HK-2 (cell line): ENCODE measurements at regions not wholly inside any gene's neighbourhood (a gene's known extent, or its start where the extent isn't known, plus 50 kb on each side); places are given as distances from the start of the nearest gene placed in this dataset.
"Not testable (repeated sequence)": the region's sequence is repeated elsewhere in the genome, so short reads cannot be mapped to it uniquely, and the experiment has no call there.

Experiments
- DNase-seq: peaks from one replicate; pipeline ENCODE4 v3.0.0-alpha.2; 2018; ENCODE audit not compliant: unreplicated experiment

DNA sequence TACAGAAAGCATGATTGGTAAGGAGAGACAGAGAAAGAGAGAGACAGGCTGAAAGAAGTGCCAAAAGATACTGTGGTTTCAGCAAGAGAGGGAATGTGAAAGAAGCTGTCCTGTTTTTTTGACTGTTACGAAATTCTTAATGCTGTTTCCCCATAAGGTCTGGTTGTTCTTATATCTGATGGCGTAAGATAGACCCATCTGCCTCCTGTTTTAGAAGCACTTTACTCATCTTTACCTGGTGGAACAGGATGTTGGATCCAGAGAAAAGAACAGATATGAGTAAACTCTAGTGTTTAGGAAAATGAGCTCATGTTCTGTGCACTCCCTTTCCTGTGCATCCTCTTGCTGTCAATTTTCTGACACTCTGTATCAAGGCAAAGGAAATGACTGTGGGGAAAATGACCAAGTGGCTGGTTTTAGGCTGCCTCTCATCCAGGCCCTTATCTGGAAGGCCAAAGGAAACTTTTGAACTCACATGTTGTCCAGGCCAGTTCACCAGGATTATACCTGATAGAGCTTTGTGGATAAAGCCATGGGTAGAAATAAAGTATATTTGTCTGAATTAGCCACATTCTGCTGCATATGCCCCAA, 311.7 kb upstream of the HTR2C start:
- no peak for DNase-seq

DNA sequence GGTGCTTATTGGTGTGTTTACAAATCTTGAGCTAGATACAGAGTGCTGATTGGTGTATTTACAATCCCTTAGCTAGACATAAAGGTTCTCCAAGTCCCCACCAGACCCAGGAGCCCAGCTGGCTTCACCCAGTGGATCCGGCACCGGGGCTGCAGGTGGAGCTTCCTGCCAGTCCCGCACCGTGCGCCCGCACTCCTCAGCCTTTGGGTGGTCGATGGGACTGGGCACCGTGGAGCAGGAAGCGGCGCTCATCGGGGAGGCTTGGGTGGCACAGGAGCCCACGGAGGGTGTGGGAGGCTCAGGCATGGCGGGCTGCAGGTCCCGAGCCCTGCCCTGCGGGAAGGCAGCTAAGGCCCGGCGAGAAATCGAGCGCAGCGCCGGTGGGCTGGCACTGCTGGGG, 313.5 kb upstream of the HTR2C start:
- DNase-seq: not testable (repeated sequence)

DNA sequence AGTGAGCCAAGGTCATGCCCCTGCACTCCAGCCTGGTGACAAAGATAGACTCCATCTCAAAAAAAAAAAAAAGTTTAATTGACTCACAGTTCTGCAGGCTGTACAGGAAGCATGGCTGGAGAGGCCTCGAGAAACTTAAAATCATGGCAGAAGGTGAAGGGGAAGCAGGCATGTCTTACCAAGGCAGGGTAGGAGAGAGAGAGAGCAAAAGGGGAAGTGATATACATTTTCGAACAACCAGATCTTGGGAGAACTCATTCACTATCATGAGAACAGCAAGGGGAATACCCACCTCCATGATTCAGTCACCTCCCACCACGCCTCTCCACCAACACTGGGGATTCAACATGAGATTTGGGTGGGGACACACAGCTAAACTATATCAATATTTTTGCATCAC, 315.2 kb upstream of the HTR2C start:
- no peak for DNase-seq

DNA sequence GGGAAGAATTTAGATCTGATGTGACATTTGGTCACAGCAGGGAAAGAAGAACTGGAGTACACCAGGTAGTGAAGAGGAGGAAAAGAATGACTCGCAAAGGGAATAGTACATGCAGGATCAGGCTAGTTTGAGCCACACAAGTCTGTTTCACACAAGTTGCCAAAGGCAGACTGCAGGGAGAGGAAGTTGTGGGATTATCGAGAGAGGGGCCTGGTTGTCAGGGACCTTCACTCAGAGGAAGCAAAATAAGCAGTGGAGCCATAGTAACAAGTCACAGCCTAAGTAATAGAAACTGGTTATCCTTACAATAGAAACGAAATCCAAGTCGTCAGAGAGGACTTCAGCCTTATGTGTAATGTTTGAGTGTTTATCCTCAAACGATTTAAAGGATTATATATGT, 316.7 kb upstream of the HTR2C start:
- no peak for DNase-seq

DNA sequence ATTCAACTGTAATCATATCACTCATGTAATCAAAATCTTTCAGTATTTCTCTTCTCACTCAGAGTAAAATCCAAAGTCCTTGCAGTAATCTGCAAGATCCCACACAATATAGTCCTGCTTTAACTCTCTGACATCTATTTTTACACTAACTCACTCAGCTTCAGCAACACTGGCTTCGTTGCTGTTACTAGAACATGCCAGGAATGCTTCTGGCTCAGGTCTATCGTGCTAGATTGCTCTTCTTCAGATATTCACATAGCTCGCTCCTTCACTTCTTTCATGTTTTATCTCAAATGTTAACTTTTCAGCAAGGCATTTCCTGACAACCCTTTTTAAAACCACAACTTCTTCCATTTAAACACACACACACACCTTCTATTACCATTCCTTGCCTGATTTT, 331.7 kb upstream of the HTR2C start:
- DNase-seq: no peak

DNA sequence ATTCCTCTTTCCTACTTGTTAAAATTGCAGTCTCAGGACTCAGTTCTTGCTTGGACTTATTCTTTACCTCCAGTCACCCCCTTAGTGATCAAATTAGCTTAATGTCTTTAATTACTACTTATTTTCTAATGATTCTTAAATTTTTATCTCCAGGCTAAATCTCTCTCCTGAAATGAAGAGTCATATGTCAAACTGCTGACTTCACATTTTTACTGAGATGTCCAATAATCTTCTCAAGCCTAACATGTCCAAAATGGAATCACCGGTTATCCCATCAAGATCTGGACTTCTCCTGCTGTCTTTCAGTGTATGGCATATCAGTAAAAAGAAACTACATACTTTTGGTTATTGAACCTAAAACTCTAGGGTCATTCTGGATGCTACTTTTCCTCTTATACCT, 332.3 kb upstream of the HTR2C start:
- DNase-seq: no peak

DNA sequence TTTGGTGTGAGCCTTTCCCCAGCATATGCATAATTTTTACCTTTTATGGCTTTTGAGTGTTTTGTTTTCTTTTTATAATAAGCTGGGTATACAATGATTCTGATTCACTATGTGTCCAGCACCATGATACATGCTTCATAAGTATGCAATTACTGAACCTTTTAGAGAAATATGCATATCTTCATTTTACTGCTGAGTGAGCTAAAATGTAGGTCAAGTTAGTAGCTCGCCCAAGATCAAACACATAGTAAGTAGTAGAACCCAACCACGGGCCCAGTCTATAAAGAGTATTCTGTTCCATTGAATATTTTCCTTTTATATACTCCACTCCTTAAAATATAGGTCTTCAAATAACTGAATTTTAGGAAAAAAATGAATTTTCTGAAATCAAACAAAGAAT, 362.4 kb upstream of the HTR2C start:
- no peak for DNase-seq

DNA sequence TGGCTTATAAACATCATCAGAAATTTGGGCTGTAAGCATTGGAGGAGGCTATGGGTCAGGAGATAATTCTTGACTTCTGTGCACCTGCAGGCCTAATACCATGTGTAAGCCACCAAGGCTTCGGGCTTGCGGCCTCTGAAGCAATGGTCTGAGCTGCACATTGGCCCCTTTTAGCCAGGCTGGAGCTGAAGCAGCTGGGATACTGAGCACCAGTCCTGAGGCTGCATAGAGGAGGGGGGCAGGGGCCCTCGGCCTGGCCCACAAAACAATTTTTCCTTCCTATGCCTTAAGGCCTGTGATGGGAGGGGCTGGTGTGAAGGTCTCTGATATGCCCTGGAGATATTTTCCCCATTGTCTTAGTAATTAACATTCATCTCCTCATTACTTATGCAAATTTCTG, 373.0 kb upstream of the HTR2C start:
- DNase-seq: no peak

DNA sequence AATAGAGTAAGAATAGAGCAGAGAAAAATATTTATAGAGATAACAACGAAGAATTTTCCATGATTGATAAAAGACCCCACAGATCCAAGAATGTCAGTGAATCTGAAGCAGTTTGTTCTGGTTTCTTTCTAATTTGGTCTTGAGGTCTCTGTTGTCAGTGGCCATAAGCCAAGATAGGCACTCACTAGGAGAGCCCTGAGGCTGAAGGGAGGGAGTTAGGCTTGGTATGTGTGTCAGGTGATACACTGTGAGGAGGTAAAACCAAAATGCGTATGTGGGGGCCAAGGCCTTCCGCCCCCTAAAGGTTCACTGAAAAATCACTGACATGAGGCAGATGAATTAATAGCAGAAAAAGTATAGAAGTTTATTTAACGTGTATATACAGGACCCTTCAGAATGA, 382.3 kb upstream of the HTR2C start:
- no peak for DNase-seq

DNA sequence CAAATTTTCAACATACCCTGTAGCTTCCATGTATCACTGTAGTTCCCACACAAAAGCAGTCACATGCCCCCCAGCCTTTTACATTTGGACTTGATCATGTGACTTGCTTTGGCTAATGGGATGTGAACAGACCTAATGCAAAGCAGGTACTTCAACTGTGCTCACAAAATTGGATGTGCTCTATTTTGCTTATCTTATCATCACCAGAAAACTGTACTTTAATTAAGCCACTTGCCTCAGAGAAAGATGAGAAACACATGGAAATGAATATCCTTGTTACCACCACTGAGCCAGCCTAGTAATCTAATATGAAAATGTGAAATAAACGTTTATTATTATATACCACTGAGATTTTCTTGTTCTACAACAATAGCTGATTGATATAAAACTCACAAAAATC, 402.7 kb upstream of the HTR2C start:
- no peak for DNase-seq

DNA sequence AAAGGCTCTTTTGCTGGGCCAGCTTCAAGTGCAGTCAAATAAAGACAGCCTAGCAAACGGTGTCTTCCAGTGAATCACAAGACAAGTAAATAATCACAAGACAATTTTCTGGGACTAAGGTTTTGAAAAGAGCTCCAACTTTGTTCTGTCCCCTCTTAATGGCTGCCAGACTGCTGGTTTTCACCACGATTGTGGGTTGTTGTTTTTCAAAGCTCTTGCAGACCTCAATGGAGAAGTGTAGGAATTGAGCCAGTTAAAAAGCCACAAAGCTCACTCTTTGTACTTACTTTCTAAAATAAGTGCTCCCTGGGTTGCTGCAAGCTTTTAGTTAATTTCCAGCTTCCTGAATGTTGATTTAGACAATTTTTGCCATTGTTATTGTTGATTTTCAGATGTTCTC, 405.8 kb upstream of the HTR2C start:
- no peak for DNase-seq

DNA sequence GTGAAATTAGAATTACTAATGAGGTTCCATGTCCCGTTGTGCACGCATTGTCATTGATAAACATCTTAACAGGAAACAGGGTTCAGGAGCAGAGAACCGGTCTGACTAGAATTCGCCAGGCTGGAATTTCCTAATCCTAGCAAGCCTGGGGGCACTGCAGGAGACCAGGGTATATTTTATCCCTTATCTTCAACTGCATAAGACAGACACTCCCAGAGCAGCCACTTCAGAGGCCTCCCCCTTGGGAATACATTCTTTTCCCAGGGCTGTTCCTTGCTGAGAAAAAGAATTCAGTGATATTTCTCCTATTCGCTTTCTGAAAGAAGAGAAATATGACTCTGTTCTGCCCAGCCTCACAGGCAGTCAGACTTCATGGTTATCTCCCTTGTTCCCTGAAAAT, 416.6 kb upstream of the HTR2C start:
- not testable (repeated sequence) for DNase-seq

DNA sequence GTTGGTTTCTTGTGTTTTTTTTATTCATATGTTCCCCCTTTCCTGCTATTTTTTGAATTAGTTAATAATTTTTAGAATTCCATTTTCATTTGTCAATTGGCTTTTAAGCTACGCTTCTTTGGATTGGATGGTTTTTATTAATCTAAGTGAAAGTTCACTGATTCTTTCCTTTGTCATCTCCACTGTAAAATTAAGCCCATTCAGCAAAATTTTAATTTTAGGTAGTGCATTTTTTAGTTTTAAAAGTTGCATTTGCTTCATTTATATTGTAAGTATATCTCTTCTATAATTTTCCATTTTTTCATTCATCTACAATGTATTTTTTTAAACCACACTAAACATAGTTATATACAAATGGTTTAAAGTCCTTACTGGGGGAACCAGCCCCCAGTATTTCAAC, 417.3 kb upstream of the HTR2C start:
- no peak for DNase-seq

DNA sequence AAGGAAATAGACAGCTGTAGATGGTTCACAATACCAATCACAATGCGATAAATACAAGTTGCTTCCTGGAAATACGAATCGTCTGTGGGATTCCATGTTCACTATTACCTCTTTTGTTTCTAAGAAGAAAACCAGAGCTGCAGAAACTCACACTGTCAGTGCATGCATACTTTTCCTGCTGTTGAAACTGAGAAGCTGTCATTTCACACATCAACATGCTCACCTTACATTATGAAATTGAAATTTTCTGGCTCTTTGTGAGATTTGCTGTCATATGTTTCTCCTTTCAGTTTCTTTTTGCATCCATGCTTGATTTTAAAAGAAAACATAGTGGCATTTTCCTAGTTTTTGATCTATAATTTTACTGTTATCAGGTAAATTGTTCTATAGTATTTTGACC, 418.3 kb upstream of the HTR2C start:
- no peak for DNase-seq

DNA sequence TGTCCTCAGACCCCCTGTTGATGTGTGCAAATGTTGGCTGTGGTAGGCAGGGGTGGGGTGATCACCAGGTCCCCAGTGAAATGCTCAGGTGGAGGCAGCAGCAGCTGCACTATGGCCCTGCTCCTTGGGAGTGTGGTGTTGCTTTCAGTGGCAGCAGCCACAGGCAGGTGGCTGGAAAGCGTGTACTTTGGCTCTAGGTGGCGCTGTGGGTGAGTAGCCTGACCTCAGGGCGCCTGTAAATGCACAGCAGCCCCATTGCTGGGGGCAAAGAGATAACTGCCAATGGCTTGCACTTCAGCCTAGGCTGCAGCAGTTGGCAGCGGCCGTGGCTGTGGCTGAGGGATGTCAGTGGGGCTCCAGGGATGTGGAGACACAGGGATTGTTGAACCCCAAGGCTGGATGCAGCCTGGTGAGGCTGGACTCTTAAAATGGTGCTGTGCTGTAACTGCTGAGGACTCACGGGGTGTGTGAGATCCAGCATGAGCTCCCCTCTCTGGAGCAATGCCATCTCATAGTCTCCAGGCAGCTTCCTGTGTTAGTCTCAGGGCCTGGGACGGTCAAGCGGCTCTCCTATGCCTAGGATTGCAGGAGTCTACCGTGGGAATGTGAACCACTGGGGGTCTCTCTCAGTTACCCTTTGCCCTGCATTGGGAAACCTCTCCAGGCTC, 421.7 kb upstream of the HTR2C start:
- peak; percentile 2 for DNase-seq

DNA sequence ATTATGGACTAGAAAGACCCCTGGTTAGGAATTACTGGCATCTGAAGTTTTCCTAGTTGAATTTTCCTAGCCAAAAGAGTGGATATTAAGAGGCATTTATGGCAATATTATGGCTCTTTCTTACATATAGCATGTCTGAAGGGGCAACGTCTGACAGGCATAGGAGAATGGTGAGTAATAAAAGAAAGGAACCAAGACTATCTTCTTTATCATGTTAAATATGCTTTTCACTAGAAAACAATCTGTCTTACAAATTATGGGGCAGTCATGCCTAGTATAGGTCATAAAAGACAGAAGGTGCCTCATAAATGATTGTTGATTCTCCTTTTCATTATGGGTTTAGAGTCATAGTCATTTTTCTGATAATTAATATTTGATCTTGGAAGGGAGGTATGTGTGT, 431.1 kb upstream of the HTR2C start:
- no peak for DNase-seq

DNA sequence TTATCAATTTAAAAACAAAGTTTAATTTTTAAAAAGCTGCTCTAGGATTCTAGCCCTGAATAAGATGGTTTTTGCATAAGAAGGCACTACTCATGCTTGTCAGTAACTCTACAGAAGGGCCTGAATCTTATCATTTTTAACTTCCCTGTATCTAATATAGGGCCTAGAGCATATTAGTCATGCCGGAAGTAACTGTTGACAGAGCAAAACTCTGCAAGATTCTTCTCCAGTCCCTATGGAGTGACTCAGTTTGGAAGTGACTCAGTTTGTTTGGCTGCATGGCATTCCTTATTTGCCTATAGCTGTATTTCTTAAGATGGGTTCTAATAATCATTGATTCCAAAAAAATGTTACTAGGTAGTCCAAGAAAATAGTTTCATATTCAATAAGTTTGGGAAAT, 431.8 kb upstream of the HTR2C start:
- DNase-seq: no peak

DNA sequence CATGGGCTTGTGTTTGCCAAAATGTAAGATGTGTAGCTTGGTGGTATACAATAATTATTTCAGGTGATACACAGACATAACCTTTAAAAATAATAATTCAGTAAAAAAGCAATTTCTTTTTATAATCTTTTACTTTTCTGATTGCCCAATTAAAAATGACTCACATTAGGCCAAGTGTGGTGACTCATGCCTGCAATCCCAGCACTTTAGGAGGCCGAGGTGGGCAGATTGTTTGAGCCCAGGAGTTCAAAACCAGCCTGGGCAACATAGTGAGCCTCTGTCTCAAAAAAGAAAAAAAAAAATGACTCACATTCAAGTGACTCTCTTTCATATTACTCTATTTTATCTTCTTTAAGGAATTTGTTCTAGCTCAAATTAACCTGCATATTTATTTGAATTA, 449.4 kb upstream of the HTR2C start:
- no peak for DNase-seq

DNA sequence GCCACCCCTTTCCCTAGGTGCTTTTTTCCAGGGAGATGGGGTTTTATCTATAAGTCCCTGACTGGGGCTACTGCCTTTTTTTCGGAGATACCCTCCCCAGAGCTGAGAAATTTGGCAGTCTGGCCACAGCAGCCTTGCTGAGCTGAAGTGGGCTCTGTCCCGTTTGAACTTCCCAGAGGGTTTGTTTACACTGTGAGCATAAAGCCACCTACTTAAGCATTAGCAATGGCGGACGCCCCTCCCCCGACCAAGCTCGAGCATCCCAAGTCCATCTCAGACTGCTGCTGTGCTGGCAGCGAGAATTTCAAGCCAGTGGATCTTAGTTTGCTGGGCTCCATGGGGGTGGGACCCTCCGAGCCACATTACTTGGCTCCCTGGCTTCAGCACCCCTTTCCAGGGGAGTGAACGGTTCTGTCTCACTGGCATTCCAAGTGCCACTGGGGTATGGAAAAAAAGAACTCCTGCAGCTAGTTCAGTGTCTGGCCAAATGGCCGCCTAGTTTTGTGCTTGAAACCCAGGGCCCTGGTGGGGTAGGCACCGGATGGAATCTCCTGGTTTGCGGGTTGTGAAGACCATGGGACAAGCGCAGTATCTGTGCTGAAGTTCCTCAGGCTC, 456.4 kb upstream of the HTR2C start:
- no peak for DNase-seq

DNA sequence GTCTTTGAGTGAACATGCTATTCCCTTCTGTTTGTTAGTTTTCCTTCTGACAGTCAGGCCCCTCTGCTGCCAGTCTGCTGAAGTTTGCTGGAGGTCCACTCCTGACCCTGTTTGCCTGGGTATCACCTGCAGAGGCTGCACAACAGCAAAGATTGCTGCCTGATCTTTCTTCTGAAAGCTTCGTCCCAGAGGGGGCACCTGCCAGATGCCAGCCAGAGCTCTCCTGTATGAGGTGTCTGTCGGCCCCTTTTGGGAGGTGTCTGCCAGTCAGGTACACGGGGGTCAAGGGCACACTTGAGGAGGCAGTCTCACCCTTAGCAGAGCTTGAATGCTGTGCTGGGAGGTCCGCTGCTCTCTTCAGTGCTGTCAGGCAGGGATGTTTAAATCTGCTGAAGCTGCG, 456.9 kb upstream of the HTR2C start:
- DNase-seq: no peak

DNA sequence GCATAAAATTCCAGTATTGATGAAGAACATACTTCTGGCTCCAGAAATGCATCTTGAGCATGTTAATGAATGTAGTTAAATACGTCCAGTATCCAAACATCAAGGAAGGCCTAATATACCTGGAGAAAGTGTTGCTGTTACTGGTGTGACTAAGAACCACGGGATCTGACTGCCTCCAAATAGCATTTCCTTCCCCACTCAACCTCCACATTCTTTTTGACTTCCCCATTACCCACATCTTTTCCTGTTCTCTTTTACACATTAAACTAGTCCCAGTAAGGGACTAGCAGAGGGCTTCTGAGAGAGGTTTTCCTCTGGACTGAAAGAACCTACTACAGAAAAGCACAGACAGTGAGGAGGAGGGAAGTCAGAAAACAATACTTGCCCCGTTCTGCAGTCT, 482.8 kb upstream of the HTR2C start:
- DNase-seq: no peak

DNA sequence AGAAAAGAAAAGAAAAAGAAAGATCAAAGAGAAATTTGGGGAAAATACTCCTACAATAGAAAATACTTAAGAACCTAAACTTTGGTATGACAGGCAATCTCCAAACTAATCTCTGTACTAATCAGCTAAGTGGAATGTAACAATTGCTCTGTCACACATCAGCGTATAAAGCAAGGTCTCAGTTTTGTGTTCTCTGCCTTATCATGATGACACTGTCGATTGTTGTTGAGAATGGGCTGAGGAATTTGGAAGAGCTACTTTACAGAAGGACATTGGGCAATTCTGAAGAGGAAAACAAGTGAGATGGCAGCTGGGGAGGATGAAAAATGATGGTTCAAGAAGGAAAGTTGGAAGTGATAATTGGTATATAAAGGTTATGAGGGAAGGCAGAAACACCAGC, 486.0 kb upstream of the HTR2C start:
- DNase-seq: no peak

DNA sequence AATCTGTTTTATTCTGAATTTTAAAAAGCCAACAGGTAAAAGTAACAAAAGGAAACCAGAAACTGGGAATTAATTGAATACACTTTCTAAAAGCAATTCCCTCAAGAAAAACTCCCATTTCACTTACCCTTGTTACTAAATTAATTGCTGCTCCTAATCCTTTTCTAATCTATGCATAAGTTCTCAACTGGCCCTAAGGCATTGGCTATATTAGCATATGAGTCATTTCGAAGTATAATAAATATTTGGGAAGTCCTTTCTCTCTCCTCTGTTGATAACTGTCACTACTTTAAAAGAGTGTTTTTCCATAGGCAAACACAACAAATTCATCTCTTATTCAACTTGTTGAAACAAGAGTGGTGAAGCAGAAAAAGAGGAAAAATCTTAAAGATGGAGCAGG, 486.5 kb upstream of the HTR2C start:
- DNase-seq: no peak

DNA sequence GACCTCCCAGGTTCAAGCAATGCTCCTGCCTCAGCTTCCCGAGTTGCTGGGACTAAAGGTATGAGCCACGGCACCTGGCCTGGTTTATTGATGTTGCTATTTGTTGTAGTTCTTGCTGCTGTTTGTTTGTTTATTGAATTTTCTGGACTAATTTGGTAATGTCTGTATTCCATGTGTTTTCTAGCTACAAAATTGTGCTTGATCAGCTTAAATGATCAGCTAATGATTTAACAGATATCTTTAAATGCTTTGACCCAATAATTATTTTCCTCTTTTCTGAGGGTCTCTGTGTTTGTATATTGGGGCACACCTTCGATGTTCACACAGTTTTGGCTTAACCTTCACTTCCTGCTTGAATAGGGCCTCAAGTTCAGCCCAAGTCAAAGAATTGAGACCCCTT, 488.1 kb upstream of the HTR2C start:
- no peak for DNase-seq
